ENCODE measurements at regions not wholly inside any gene's neighbourhood (a gene's known extent, or its start where the extent isn't known, plus 50 kb on each side); places are given as distances from the start of the nearest gene placed in this dataset.

GRCh38 chr22:47556473-47556872 is 794.0 kb downstream of the TBC1D22A start:
- TF ChIP-seq EZH2 (IDR thresholded peaks at IDR 0.05) = no peak
- TF ChIP-seq POLR2AphosphoS5 (IDR thresholded peaks at IDR 0.05; ENCODE audit: borderline replicate concordance, low read depth, low read length) = no peak
